IMR-90 (cell line): ENCODE measurements at regions not wholly inside any gene's neighbourhood (a gene's known extent, or its start where the extent isn't known, plus 50 kb on each side); places are given as distances from the start of the nearest gene placed in this dataset.

Experiments used
- CEBPB ChIP-seq: IDR thresholded peaks from 2 replicates; pipeline ENCODE4 v1.6.1; 2012; ENCODE audit warnings: low read depth, low read length, improper control_type of control experiment
- CHD1 ChIP-seq: IDR thresholded peaks from 2 replicates; pipeline ENCODE4 v1.6.1; 2012; ENCODE audit warnings: low read depth, low read length, improper control_type of control experiment
- CTCF ChIP-seq: conservative IDR thresholded peaks from 2 replicates; pipeline ENCODE4 v1.5.1; 2012; ENCODE audit warnings: mild to moderate bottlenecking, low read depth, low read length, improper control_type of control experiment
- FOS ChIP-seq: fragments of 150-350 bp; IDR thresholded peaks from 2 replicates; pipeline ENCODE4 v1.6.1; 2016; ENCODE audit warnings: low read depth, low read length
- MAFK ChIP-seq: IDR thresholded peaks from 2 replicates; pipeline ENCODE4 v1.6.1; 2012; ENCODE audit warnings: low read depth, low read length, improper control_type of control experiment
- MAZ ChIP-seq: IDR thresholded peaks from 2 replicates; pipeline ENCODE4 v1.6.1; 2012; ENCODE audit warnings: low read depth, mild to moderate bottlenecking, low read length, improper control_type of control experiment, moderate library complexity, borderline replicate concordance
- MXI1 ChIP-seq: IDR thresholded peaks from 2 replicates; pipeline ENCODE4 v1.6.1; 2012; ENCODE audit warnings: low read depth, mild to moderate bottlenecking, low read length, moderate library complexity, borderline replicate concordance
- NFE2L2 ChIP-seq: fragments of 150-350 bp; IDR thresholded peaks from 2 replicates; pipeline ENCODE4 v1.6.1; 2016; ENCODE audit warnings: low read depth, mild to moderate bottlenecking, low read length
- POLR2A ChIP-seq: IDR thresholded peaks from 2 replicates; pipeline ENCODE4 v1.6.1; 2012; ENCODE audit warnings: mild to moderate bottlenecking, low read depth, low read length
- RAD21 ChIP-seq: IDR thresholded peaks from 2 replicates; pipeline ENCODE4 v1.6.1; 2012; ENCODE audit warnings: low read length, improper control_type of control experiment
- RCOR1 ChIP-seq: IDR thresholded peaks from 2 replicates; pipeline ENCODE4 v1.6.1; 2012; ENCODE audit warnings: mild to moderate bottlenecking, low read length, improper control_type of control experiment; ENCODE audit not compliant: insufficient replicate concordance
- RFX5 ChIP-seq: IDR thresholded peaks from 2 replicates; pipeline ENCODE4 v1.8.0; 2012; ENCODE audit warnings: low read depth, mild to moderate bottlenecking, low read length, moderate library complexity
- USF2 ChIP-seq: fragments of 150-350 bp; IDR thresholded peaks from 2 replicates; pipeline ENCODE4 v1.6.1; 2017; ENCODE audit warnings: mild to moderate bottlenecking, antibody characterized with exemption, low read length, low read depth

GRCh38 chr5:12870872-12871539 is 966.8 kb upstream of the CTNND2 start:
- TF ChIP-seq RCOR1 (no peak), CTCF (no peak), CHD1 (no peak), FOS (no peak), POLR2A (no peak), CEBPB (no peak), MXI1 (no peak), MAZ (no peak), NFE2L2 (no peak), USF2 (no peak), RFX5 (no peak), MAFK (no peak), RAD21 (no peak)
